Lower leg skin (tissue), 3 donors: ENCODE measurements at regions not wholly inside any gene's neighbourhood (a gene's known extent, or its start where the extent isn't known, plus 50 kb on each side); places are given as distances from the start of the nearest gene placed in this dataset.

Experiments
- CTCF ChIP-seq, 3 donors: fragments of 450-650 bp; IDR thresholded peaks; one replicate each; pipeline ENCODE4 v1.5.1; 2016; ENCODE audit warnings: antibody characterized with exemption in 3 of 3, mild to moderate bottlenecking in 3 of 3, moderate library complexity in 2 of 3
- POLR2A ChIP-seq, 2 donors: fragments of 450-650 bp; IDR thresholded peaks; one replicate each; pipeline ENCODE4 v1.6.1; 2016 to 2017; ENCODE audit warnings: antibody characterized with exemption in 2 of 2, mild to moderate bottlenecking in 1 of 2, moderate library complexity in 1 of 2

GRCh38 chr12:25819691-25820090, 138.8 kb upstream of the RASSF8 start:
- TF ChIP-seq CTCF (IDR thresholded peaks at IDR 0.05): no peak
- TF ChIP-seq POLR2A (IDR thresholded peaks at IDR 0.05): no peak
